Heart left ventricle (tissue), 16 donors: ENCODE measurements at regions not wholly inside any gene's neighbourhood (a gene's known extent, or its start where the extent isn't known, plus 50 kb on each side); places are given as distances from the start of the nearest gene placed in this dataset.

Experiments used
- ATAC-seq, 4 donors: fragments of 200-7000 bp; cut with Tn5 transposase; one replicate each; pipeline ENCODE4 v1.9.1; 2020 to 2022; ENCODE audit warnings: moderate library complexity in 4 of 4, mild to moderate bottlenecking in 3 of 4, moderate number of reproducible peaks in 1 of 4
- DNase-seq, 5 donors: peaks; one replicate each; pipeline ENCODE4 v3.0.0-alpha.2; 2020
- H3K27ac ChIP-seq, 12 donors: fragments of 200-600 bp; sonication (generic) in 4 of 12; one replicate each; pipeline versions ENCODE4 v1.5.0 to v1.8.0; 2016 to 2022; ENCODE audit warnings: mild to moderate bottlenecking in 2 of 12
- H3K27me3 ChIP-seq, 9 donors: fragments of 200-600 bp; sonication (generic) in 2 of 9; one replicate each; pipeline versions ENCODE4 v1.5.1 to v1.8.0; 2016 to 2022; ENCODE audit warnings: mild to moderate bottlenecking in 3 of 9
- H3K36me3 ChIP-seq, 9 donors: fragments of 200-600 bp; sonication (generic) in 2 of 9; one replicate each; pipeline versions ENCODE4 v1.5.0 to v1.8.0; 2018 to 2022; ENCODE audit warnings: mild to moderate bottlenecking in 2 of 9
- H3K4me1 ChIP-seq, 12 donors: fragments of 200-600 bp; sonication (generic) in 4 of 12; one replicate each; pipeline versions ENCODE4 v1.5.0 to v1.8.0; 2016 to 2022; ENCODE audit warnings: mild to moderate bottlenecking in 3 of 12
- H3K4me3 ChIP-seq, 12 donors: fragments of 200-600 bp; sonication (generic) in 4 of 12; one replicate each; pipeline versions ENCODE4 v1.5.0 to v1.8.0; 2017 to 2022; ENCODE audit warnings: mild to moderate bottlenecking in 9 of 12, moderate library complexity in 4 of 12
- H3K9me3 ChIP-seq, 12 donors: fragments of 200-600 bp; sonication (generic) in 4 of 12; one replicate each; pipeline versions ENCODE4 v1.5.0 to v1.8.0; 2016 to 2022; ENCODE audit warnings: mild to moderate bottlenecking in 1 of 12
- CTCF ChIP-seq, 12 donors: fragments of 200-600 bp; sonication (generic) in 4 of 12; IDR thresholded peaks; one replicate each; pipeline versions ENCODE4 v1.5.0 to v1.8.0; 2018 to 2022; ENCODE audit warnings: antibody characterized with exemption in 12 of 12, mild to moderate bottlenecking in 5 of 12
- POLR2A ChIP-seq, 2 donors: fragments of 450-650 bp; IDR thresholded peaks; one replicate each; pipeline ENCODE4 v1.6.1; 2017; ENCODE audit warnings: antibody characterized with exemption in 2 of 2, mild to moderate bottlenecking in 2 of 2, moderate library complexity in 2 of 2
- WGBS, 4 donors: extraction: QIAGEN DNeasy Blood & Tissue Kit in 2 of 4; methylation state at CpG; one replicate each; pipeline versions ENCODE4 v1.1.5 to v1.1.7; 2013 to 2018; 5-methylcytosine and 5-hydroxymethylcytosine counted together
- intact Hi-C, 10 donors: fragments of 100-400 bp; cut with DNase I; formaldehyde crosslinking; loops; one replicate each; pipeline versions ENCODE4 v1.11.1 to v1.14.2; 2022
- donor health status: ischemic (EF 13 %, LVEDD 7.1; RV severe dilation, severe dysfunction).
- donor health status: healthy with polysubstance abuse.
- donor health status: DM: no; HTN: yes; CAD: no.
- donor health status: DM: no; HTN: no; CAD: no.
- donor health status: ischemic (EF 25% LVEDD 6.9; RV normal size, moderate dysfunction).
- donor health status: ischemic (EF 25% LVEDD 5.7; RV mildly dilated, moderate dysfunction).
- donor health status: healthy.
- donor health status: DM: yes; HTN: yes; CAD: no.
- donor health status: ischemic (EF 35%, LVEDD 5.7; RV mildly dilated, moderate dysfunction).
- donor health status: nonischemic (EF 11% LVEDD 7.7; RV severe dilation, severe dysfunction).
- donor health status: DM: yes; HTN: yes; CAD: no.
- donor health status: PGD.
- donor health status: ischemic (EF 29% LVEDD 5.4; RV normal size, mild dysfunction).
- donor health status: nonischemic (EF 23%, LVEDD 6.1; RV moderate dilation, normal function).

- H3K4me1 ChIP-seq: no peaks in the 10 kb centered on the region
- WGBS, 4 donors: 83 to 87% (median 86%) methylated on average over 5 of the region's 5 CpGs
- no peaks in the 10 kb centered on the region for H3K9me3 ChIP-seq
- H3K27ac ChIP-seq: no peak overlapping the region
- no peak overlapping the region for H3K4me3 ChIP-seq
- H3K36me3 ChIP-seq: no peaks in the 10 kb centered on the region
- TF ChIP-seq CTCF (IDR thresholded peaks at IDR 0.05) (no peak), POLR2A (IDR thresholded peaks at IDR 0.05) (no peak)
- intact Hi-C loops: no loop called here
- no peak for DNase-seq
- ATAC-seq: no peak
- no peaks in the 10 kb centered on the region for H3K27me3 ChIP-seq
Observed at GRCh38 chr3:77799278-77799677, 759.4 kb downstream of the ROBO2 start.

- no peak for ATAC-seq
- Histone ChIP-seq H3K36me3 (no peaks in the 10 kb centered on the region), H3K9me3 (no peaks in the 10 kb centered on the region), H3K4me1 (no peaks in the 10 kb centered on the region), H3K27me3 (no peaks in the 10 kb centered on the region), H3K27ac (no peak overlapping the region), H3K4me3 (no peak overlapping the region)
- no peak for TF ChIP-seq CTCF (IDR thresholded peaks at IDR 0.05)
- no peak for TF ChIP-seq POLR2A (IDR thresholded peaks at IDR 0.05)
- intact Hi-C loops: no loop called here
- 68 to 84% (median 74%) methylated on average over 1 of the region's 1 CpG for WGBS, 4 donors
- DNase-seq: no peak
Observed at GRCh38 chr3:77800893-77801292, 761.0 kb downstream of the ROBO2 start.

- Histone ChIP-seq H3K4me3 (no peak overlapping the region), H3K27me3 (no peaks in the 10 kb centered on the region), H3K27ac (no peak overlapping the region), H3K36me3 (no peaks in the 10 kb centered on the region), H3K4me1 (no peaks in the 10 kb centered on the region), H3K9me3 (no peaks in the 10 kb centered on the region)
- no peak for DNase-seq
- no peak for TF ChIP-seq POLR2A (IDR thresholded peaks at IDR 0.05)
- no peak for TF ChIP-seq CTCF (IDR thresholded peaks at IDR 0.05)
- ATAC-seq: no peak
- WGBS, 4 donors: 93 to 97% (median 94%) methylated on average over 3 of the region's 3 CpGs
- intact Hi-C loops: no loop called here
Observed at GRCh38 chr3:77807312-77807711, 767.4 kb downstream of the ROBO2 start.

- Histone ChIP-seq H3K27ac (no peak overlapping the region), H3K4me3 (no peak overlapping the region), H3K27me3 (no peaks in the 10 kb centered on the region), H3K4me1 (no peaks in the 10 kb centered on the region), H3K9me3 (no peaks in the 10 kb centered on the region), H3K36me3 (no peaks in the 10 kb centered on the region)
- TF ChIP-seq CTCF (IDR thresholded peaks at IDR 0.05) (no peak), POLR2A (IDR thresholded peaks at IDR 0.05) (no peak)
- intact Hi-C loops: no loop called here
- DNase-seq (no peak), ATAC-seq (no peak)
Observed at GRCh38 chr3:77814845-77815244, 774.9 kb downstream of the ROBO2 start.
